MM.1S (cell line): ENCODE measurements at regions not wholly inside any gene's neighbourhood (a gene's known extent, or its start where the extent isn't known, plus 50 kb on each side); places are given as distances from the start of the nearest gene placed in this dataset.

Experiments
- EZH2 ChIP-seq: fragments of 300-600 bp; sonication (generic); optimal IDR thresholded peaks from 2 replicates; pipeline ENCODE3; 2017; ENCODE audit warnings: low read depth, mild to moderate bottlenecking, antibody characterized with exemption, low read length, mixed read lengths
- TF ChIP-seq, protein P1 (sequence below): fragments of 300-600 bp; sonication (generic); IDR thresholded peaks from 2 replicates; pipeline ENCODE4 v1.5.1; 2016; ENCODE audit warnings: antibody characterized with exemption, low read length, mixed read lengths

DNA sequence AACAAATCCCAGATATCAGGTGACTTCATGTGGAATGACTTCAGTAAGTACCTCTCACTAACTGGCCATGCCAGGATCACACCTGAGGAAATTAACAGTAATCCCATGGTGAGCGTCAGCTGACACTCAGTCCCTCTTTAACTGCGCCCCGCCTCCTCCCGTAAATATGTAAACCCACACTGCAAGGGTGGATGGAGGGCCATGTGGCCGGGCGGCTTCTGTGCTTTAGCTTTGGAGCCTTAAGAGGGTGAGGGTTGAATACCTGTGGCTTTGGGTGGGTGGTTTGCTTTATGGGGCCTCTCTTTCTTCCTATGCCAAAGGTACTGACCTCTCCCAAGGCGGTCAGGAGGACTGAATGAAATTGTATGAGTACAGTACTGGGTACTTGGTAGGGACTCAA, 141.7 kb downstream of the MRM1 start:
- TF ChIP-seq, protein P1, sequence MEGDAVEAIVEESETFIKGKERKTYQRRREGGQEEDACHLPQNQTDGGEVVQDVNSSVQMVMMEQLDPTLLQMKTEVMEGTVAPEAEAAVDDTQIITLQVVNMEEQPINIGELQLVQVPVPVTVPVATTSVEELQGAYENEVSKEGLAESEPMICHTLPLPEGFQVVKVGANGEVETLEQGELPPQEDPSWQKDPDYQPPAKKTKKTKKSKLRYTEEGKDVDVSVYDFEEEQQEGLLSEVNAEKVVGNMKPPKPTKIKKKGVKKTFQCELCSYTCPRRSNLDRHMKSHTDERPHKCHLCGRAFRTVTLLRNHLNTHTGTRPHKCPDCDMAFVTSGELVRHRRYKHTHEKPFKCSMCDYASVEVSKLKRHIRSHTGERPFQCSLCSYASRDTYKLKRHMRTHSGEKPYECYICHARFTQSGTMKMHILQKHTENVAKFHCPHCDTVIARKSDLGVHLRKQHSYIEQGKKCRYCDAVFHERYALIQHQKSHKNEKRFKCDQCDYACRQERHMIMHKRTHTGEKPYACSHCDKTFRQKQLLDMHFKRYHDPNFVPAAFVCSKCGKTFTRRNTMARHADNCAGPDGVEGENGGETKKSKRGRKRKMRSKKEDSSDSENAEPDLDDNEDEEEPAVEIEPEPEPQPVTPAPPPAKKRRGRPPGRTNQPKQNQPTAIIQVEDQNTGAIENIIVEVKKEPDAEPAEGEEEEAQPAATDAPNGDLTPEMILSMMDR = no peak
- TF ChIP-seq EZH2 = no peak
